Prostate gland (tissue), 2 donors: ENCODE measurements at regions not wholly inside any gene's neighbourhood (a gene's known extent, or its start where the extent isn't known, plus 50 kb on each side); places are given as distances from the start of the nearest gene placed in this dataset.

Experiments
- DNase-seq: peaks from one replicate; pipeline ENCODE4 v3.0.0-alpha.2; 2019; ENCODE audit warnings: low spot score
- H3K27ac ChIP-seq, 2 donors: fragments of 200-600 bp; sonication (generic); 2 replicates each; pipeline ENCODE4 v1.5.1; 2017 to 2019
- H3K27me3 ChIP-seq: fragments of 200-600 bp; sonication (generic); replicated peaks from 2 replicates; pipeline ENCODE4 v1.5.1; 2019; ENCODE audit not compliant: insufficient read depth
- H3K36me3 ChIP-seq, 2 donors: fragments of 200-600 bp; sonication (generic); 1 replicate in 1 of 2; 2 replicates in 1 of 2; pipeline versions ENCODE4 v1.5.1 to v1.8.1; 2017 to 2019
- H3K4me1 ChIP-seq: fragments of 200-600 bp; sonication (generic); replicated peaks from 2 replicates; pipeline ENCODE4 v1.5.1; 2019
- H3K4me3 ChIP-seq, 2 donors: fragments of 200-600 bp; sonication (generic); 2 replicates each; pipeline ENCODE4 v1.5.1; 2017 to 2019
- H3K9me3 ChIP-seq: fragments of 200-600 bp; sonication (generic); 2 replicates; pipeline ENCODE4 v1.5.1; 2017
- CTCF ChIP-seq, 4 experiments: fragments of 200-600 bp in 2 of 4; fragments of 450-650 bp in 2 of 4; sonication (generic) in 2 of 4; IDR thresholded peaks; 1 replicate in 3 of 4; 2 replicates in 1 of 4; pipeline ENCODE4 v1.5.1; 2016 to 2019; ENCODE audit warnings: antibody characterized with exemption in 4 of 4, mild to moderate bottlenecking in 2 of 4, moderate library complexity in 2 of 4
- POLR2A ChIP-seq: fragments of 450-650 bp; IDR thresholded peaks from one replicate; pipeline ENCODE4 v1.6.1; 2016; ENCODE audit warnings: antibody characterized with exemption, mild to moderate bottlenecking
- POLR2AphosphoS5 ChIP-seq: sonication (generic); formaldehyde crosslinking; IDR thresholded peaks from one replicate; pipeline ENCODE4 v1.6.1; 2017; ENCODE audit warnings: antibody characterized with exemption
- WGBS: methylation state at CpG from one replicate; pipeline ENCODE4 v1.1.5; 2018; 5-methylcytosine and 5-hydroxymethylcytosine counted together
- intact Hi-C: fragments of 100-400 bp; cut with DNase I; formaldehyde crosslinking; loops from one replicate; pipeline ENCODE4 v1.14.2; 2022

DNA sequence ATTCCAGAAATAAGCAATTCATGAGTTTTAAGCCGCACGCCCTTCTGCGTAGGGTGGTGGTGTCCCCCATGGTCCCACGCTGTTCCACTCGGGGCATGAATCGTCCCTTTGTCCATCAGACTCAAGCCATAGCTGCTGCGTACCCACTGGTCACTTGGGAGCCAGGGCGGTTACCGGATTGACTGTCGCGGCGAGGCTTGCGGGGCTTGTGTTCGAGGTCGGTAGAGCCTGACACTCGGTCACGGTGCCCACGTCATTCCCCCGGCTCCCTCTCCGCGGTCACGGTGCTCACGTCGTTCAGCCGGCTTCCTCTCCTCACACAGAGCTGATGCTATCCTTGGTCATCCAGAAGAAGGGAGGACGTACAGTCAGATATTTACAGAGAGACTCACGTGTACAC is 1227.0 kb downstream of the BRD1 start:
- TF ChIP-seq POLR2AphosphoS5 (no peak), CTCF (IDR thresholded peaks at IDR 0.05) (no peak), POLR2A (no peak)
- intact Hi-C loops, result no loop called here
- no peak for DNase-seq
- Histone ChIP-seq H3K27me3 (no peaks in the 10 kb centered on the region), H3K27ac (no peak overlapping the region), H3K4me3 (no peak overlapping the region), H3K4me1 (no peaks in the 10 kb centered on the region), H3K9me3 (no peaks in the 10 kb centered on the region), H3K36me3 (no peaks in the 10 kb centered on the region)
- 95% methylated on average over 27 of the region's 27 CpGs for WGBS

DNA sequence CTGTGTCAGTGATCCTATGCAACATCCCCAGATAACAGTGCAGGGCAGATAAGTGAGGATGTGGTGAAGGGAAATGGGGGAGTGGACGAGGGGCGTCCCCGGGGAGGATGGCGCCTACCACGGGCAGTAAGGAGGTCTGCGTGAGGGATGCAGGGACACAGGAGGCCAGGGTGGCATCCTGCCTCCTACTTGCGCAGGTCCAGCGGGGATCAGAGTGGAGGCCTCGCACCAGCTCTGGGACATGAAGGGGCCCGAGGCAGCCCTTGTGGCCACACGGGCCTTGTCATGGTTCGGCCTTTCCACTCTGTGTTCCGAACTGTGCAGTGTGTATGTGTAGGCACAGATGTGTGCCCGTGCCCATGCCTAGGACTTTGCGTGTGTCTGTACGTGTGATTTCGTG is 1227.5 kb downstream of the BRD1 start:
- Histone ChIP-seq H3K27ac (no peak overlapping the region), H3K4me1 (no peaks in the 10 kb centered on the region), H3K36me3 (no peaks in the 10 kb centered on the region), H3K4me3 (no peak overlapping the region), H3K27me3 (no peaks in the 10 kb centered on the region), H3K9me3 (no peaks in the 10 kb centered on the region)
- 91% methylated on average over 17 of the region's 17 CpGs for WGBS
- DNase-seq, result no peak
- intact Hi-C loops, result no loop called here
- TF ChIP-seq POLR2AphosphoS5, result no peak
- no peak for TF ChIP-seq CTCF (IDR thresholded peaks at IDR 0.05)
- TF ChIP-seq POLR2A, result no peak

DNA sequence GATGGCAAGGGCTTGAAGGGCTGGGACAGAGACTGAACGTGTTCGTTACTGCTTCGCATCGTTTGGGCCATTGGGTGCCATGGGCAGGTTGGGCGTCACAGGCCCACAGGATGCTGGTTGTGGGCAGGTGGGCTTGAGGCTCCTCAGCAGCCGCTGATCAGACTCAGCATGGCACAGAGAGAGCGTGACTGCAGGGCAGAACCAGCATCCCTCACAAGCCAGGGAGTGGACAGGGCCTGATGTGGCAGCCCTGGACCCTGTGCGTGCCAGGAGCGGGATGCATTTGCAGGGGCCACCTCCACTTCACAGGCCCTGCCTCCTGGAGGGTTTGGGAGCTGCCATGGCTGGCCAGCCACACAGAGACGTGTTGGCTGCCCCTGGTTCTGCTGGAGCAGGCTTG is 1228.3 kb downstream of the BRD1 start:
- intact Hi-C loops, result no loop called here
- WGBS, result 90% methylated on average over 10 of the region's 10 CpGs
- H3K27me3 ChIP-seq, result no peaks in the 10 kb centered on the region

DNA sequence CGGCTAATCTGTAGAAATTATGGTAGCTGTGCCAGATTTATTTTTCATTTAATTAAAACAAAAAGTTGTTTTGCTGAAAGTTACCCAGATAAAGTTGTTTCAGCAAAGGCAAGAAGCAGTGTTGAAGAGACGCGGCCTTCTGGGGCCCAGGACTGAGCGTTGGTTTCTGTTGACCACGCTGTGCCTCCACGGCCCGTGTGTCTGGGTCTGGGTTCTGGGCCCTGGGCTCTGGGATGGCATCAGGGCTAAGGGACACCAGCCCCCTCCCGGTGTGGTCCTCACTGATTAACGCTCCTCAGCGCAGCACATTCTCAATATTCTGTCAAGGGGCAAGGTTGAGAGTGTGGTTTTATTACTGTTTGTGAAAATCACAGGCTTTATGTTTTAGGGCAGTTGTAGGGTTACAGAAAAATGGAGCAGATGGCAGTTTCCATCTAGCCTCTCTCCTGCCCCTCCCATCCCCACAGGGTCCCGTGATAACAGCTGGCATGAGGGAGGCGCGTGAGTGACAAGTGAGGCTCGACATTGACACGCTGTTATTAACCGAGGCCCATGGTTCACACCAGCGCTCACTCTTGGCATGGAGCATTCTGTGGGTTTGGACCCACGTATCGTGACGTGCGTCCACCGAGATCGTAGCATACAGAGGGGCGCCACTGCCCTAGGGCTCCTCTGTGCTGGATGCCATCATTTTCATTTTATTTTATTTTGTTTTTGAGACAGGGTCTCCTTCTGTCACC is 1231.4 kb downstream of the BRD1 start:
- Histone ChIP-seq H3K27me3 (no peaks in the 10 kb centered on the region), H3K4me3 (no peak overlapping the region), H3K9me3 (no peaks in the 10 kb centered on the region), H3K4me1 (no peaks in the 10 kb centered on the region), H3K27ac (no peak overlapping the region), H3K36me3 (no peaks in the 10 kb centered on the region)
- 92% methylated on average over 24 of the region's 24 CpGs for WGBS
- TF ChIP-seq POLR2AphosphoS5 (no peak), POLR2A (no peak), CTCF (IDR thresholded peaks at IDR 0.05) (no peak)
- DNase-seq, result no peak
- intact Hi-C loops, result no loop called here

More for the DNA sequence above, 1228.3 kb downstream of the BRD1 start:
- DNase-seq, result no peak
- Histone ChIP-seq H3K27ac (no peak overlapping the region), H3K36me3 (no peaks in the 10 kb centered on the region), H3K4me3 (no peak overlapping the region), H3K4me1 (no peaks in the 10 kb centered on the region), H3K9me3 (no peaks in the 10 kb centered on the region)
- no peak for TF ChIP-seq POLR2A
- TF ChIP-seq CTCF (IDR thresholded peaks at IDR 0.05), result no peak
- TF ChIP-seq POLR2AphosphoS5, result no peak

GRCh38 chr22:48595511-48595905 is 1232.2 kb downstream of the BRD1 start:
- no peaks in the 10 kb centered on the region for H3K27me3 ChIP-seq
- no peaks in the 10 kb centered on the region for H3K9me3 ChIP-seq
- no peaks in the 10 kb centered on the region for H3K4me1 ChIP-seq
- 67% methylated on average over 10 of the region's 10 CpGs for WGBS
- DNase-seq, result no peak
- H3K36me3 ChIP-seq, result no peaks in the 10 kb centered on the region
- no peak overlapping the region for H3K4me3 ChIP-seq
- TF ChIP-seq POLR2AphosphoS5, result no peak
- TF ChIP-seq CTCF (IDR thresholded peaks at IDR 0.05), result no peak
- no peak for TF ChIP-seq POLR2A
- intact Hi-C loops, result no loop called here
- H3K27ac ChIP-seq, result no peak overlapping the region
